ENCODE measurements at regions not wholly inside any gene's neighbourhood (a gene's known extent, or its start where the extent isn't known, plus 50 kb on each side); places are given as distances from the start of the nearest gene placed in this dataset.
"Not testable (repeated sequence)": the region's sequence is repeated elsewhere in the genome, so short reads cannot be mapped to it uniquely, and the experiment has no call there.

DNA sequence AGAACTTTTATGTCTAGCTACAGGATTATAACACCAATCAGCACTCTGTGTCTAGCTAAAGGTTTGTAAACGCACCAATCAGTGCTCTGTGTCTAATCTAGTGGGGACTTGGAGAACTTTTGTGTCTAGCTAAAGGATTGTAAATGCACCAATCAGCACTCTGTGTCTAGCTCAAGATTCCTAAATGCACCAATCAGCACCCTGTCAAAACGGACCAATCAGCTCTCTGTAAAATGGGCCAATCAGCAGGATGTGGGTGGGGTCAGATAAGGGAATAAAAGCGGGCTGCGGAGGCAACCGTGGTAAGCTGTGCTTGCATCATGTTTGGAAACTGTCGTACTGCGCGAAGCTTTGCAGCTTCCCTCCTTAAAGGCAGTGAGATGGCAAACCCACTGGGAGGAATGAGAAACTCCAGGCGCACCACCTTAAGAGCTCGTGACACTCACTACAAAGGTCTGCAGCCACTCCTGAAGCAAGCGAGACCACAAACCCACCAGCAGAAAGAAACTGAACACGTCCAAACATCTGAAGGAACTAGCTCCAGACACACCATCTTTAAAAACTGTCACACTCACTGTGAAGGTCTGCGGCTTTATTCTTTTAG lies 112.1 kb upstream of the DUSP22 start:
- not testable (repeated sequence) for DNase-seq (ENCODE audit: low read depth in 2 of 2)

DNA sequence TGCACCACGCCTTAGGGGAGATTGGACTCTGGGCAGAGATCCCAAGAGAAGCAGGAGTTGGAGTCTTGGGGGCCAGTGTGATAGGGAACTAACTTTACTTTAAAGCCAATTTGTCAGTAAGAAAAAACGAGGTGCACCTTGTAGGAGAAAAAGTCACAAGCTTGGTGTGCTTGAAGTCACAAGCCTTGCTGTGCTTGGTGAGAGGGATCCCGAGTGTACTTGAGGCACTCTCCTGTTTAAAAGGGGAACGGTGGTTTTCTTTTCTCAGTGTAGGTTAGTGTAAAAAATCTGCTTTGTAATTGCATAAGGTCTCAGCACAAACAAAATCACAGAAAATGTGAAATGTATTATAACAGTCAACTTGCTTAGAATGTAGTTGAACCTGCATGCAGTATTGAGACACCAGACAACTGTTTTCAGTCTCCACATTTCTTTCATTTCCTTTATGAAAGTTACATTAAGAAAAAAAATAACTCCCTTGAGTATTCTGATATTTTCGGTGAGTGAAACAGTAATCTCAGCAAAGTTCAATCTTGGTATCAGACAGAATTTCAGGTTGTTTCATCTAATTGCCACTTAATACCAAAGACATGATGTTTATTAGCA lies 111.1 kb upstream of the DUSP22 start:
- DNase-seq (ENCODE audit: low read depth in 2 of 2) = no peak

DNA sequence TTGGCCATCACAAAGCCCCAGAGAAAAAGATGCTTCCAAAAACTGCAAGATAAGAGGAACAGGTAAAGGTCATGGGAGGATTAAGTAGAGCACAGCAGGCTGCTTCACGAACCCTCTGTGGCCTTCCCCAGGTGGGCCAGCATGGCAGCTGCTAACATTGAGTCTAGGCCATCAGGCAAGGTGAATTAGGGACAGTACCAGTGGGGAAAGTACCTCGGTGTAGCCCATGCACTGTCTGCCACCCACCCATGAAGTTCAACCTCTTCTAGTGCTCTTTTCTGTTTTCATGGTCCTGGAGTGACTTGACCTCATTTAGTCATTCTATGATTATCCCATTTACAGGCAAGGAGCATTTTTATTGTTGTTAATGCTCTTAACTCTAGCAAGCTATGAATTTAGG lies 108.6 kb upstream of the DUSP22 start:
- no peak for DNase-seq (ENCODE audit: low read depth in 2 of 2)

DNA sequence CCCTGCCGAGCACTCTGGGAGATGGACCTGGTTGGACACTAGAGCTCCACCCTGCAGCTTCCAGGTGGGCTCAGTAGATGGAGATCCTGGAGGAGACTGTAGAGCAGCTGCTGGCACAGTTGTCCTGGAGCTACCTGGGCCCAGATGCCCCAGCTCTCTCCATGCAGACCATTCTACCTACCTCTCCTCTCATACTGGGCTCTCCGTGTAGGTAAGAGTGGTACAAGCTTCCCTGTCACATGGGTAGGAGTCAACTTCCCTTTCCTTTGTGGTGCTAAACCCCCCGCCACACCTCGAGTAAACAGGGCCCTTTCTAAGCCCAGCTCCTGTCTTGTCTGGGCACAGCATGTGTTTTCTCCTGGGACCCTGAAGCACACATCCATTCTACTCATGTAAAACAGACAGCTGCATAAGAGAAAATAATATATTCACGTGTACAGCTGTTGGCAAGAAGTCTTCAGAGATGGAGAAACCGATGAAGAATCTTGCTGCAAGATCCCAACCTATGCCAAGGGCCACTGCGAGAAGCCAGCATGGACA lies 108.1 kb upstream of the DUSP22 start:
- no peak for DNase-seq (ENCODE audit: low read depth in 2 of 2)

DNA sequence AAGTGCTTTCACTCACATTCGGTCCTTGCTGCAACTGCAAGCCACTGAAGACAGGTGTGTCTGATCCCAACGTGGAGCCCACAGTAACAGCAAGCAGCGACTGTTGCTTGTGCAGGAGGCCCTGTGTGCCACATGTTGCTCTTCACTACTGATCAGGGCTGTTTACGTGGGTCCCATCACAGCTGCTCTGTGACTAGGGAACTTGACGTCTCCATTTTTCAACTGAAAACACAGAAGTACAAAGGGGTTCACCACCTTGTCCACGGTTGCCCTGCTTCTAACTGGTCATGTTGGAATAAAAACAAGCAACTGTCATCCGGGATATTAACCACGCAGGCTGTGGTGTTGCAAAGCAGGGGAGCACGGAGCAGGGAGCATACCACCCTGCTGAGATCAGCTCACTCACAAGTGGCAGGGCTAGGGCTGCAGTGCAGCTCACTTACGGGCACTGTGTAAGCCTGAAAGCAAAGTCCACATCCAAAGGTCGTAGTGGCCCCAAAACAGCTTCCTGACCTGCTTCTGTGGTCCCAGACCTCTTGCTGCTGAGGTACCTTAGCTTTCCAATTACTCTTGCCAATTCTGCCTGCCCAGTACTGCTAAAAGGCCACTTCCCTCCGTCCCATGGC lies 105.8 kb upstream of the DUSP22 start:
- DNase-seq (ENCODE audit: low read depth in 2 of 2) = no peak

DNA sequence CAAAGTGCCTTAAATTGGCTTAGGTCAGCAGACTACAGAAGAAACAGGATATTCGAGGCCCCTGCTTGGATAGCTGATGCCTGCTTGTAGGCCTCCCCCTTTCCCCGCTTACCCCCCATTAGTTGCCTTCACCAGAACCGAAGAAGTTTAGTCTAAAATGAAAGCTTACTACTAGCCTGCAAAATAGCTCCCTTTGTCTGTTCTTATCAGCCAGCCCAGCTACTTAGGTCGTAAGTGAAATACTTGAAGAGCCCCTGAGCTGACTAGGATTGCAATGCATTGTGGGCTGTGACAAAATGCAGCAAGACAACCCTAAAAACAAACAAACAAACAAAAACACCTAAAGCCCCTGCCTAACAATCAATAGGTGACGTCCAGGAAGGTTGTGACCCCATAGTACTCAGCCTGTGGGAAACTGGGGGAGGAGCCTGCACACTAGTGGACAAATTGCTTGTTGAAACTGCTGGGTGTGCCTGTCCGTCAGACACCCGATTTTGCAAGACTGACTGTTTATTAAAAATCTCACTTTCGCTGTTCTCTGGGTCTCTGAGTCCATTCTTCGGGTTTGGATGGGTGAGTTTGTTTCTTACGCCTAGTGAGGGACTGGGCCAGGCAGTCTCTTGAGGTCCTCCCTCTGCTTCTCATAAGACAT lies 105.0 kb upstream of the DUSP22 start:
- DNase-seq (ENCODE audit: low read depth in 2 of 2) = no peak

DNA sequence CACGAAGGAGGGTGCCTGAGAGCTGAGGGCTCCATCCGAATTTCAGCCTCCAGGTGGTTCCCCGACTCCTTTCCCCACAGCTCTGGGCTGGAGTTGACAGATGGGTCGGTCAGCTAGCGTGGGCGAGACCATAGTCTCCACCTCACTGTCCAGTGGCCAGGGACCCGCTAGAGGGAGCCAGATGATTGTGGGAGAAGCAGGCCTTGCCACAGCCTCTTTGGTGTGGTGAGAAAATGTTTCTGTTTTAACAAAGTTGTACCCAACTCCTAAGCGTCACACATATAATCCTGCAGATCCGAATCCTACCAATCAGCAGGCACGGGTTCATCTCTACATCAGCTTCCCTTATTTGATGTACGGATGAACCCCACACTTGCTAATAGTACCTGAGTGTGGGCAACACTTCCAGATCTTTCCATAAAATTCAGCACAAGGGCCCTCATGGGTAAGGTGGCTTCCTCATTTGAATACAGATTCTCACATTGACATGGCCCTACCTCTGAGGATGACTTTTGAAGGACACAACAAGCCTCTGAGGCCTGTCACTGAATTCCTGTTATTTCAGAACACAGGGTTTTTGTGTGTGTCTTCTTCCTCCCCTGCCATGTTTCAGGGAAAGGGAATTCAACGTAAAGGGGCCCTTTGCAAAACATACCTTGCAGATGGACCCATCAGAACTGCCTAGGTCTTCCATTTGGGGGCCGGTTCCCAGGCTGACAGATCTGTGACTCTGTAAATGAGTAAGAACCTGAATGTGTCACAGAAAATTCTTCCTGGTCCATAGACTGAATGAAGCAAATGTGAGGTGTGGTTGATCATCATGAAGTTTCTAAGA lies 103.2 kb upstream of the DUSP22 start:
- DNase-seq (ENCODE audit: low read depth in 2 of 2) = peak; percentile 66 to 68

DNA sequence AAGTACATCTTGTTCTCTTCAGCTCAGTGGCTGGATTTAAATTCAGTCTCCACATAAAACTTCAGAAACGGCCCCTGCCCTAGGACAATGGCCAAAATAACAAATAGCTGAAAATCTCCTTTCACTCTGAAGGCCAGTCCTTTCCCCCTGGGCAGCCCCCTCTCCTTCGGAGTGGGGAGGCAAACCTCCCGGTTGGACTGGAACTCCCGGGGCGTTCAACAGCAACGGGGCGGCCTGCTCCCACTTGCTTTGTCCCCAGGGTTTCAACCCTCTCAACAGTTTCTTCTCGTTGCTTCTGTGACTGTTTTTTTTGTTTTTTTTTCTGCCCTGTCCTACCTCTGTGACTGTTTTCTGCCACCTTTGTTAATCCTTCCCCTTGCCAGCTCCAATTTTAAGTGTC lies 102.6 kb upstream of the DUSP22 start:
- DNase-seq (ENCODE audit: low read depth in 2 of 2) = no peak

DNA sequence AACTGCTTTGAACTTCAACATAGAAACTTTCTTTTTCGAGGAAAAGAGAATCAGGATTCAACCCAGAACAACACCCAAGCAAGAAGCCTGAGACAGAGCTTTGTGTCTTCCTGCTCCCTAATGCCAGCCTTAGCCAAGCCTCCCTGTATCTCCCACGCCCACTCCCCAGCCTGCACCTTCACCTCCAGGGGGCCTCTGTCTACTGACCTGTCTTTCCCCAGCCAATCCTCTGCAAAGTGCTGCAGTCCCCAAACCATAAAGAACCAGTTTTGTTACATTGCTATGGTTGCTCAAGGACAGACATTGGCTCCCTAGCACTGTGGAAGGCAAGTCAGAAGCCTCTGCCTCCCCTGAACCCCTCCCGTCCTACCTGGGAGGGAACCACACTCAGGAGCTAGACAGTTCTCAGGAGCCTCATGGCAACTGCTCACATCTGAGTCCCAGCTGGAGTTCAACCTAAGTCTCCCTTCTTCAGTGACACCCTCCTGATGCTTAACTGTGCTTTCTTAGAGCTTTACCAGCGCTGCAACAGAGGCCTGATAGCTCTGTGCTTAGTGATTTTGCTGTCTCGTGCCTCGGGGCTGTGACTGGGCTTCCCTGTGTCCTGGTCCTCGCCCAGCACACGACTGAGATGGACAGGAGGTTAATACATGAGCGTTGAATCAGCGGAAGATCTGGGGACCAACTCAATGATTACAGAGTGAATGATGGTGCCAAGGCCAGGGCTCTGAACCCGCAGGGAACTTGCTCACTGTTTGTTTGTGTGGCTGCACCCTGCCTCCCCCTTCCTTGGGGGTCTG lies 101.5 kb upstream of the DUSP22 start:
- no peak for DNase-seq (ENCODE audit: low read depth in 2 of 2)

DNA sequence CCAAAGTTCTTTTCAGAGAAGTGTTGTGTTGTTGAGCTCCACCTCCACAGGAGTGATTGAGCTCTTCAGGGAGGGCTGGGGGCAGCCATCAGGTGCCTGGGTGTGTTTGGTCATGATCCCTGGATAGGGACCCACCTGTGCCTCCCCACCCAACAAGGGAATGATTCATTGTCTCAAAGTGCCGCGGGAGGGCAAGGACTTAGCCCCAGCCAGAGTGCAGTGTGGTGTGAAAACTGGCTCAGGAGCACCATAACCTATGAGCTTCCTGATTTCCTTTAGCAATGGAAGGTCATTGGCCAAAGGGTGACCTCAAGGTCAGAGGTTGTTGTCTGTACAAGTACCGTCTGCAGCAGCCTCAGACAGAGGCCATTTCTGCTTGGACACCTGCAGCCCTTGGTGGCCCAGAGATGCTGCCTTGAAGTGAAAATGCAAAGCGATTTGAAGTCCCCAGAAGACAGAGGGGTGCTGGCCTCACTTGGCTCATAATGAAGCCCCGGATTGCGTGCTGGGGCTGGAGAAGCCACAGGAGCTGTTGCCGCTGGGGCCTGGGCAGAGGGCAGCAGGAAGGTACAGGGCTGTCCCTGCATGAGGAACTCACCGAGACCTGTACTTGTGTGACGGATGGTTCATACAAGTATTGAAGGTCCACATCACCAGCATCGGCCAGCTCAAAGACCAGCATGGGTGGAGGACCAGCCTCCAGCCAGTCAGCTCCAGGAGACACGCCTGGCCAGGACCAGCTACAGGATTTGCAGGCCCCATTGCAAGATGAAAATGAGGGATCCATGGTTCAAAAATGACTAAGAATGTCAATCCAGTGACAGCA lies 100.6 kb upstream of the DUSP22 start:
- DNase-seq (ENCODE audit: low read depth in 2 of 2) = no peak

DNA sequence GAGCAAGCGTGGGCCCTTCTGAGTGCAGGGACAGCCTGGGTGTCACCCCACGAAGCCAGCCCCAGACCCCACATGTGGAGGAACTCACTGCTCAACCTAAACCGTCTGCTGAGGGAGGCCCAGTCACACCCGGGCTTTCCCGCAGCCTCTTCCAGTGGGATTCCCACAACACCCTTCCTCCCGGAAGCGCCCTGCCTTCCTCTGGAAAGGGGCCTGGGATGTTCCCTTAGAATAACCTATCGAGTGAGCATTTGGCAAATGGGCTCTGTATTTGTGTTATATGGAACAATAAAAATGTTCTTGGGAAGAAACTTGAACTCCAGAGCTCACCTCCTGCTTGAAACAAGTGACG lies 100.0 kb upstream of the DUSP22 start:
- no peak for DNase-seq (ENCODE audit: low read depth in 2 of 2)

DNA sequence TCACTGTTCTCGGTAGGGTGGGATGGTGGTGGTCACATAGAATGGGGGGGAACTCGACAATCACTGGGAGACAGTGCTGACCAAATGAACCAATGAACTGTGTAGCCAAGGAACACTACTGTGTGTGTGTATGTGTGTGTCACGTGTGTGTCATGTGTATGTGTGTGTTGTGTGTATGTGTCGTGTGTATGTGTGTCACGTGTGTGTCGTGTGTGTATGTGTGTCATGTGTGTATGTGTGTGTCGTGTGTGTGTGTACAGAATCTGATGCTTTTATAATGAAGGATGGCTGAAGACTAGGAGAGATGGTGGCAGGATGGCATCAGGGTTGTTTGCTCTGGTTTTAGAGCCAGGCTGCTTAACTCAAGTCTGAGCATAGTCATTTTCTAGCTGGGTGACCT lies 99.1 kb upstream of the DUSP22 start:
- DNase-seq (ENCODE audit: low read depth in 2 of 2) = no peak

DNA sequence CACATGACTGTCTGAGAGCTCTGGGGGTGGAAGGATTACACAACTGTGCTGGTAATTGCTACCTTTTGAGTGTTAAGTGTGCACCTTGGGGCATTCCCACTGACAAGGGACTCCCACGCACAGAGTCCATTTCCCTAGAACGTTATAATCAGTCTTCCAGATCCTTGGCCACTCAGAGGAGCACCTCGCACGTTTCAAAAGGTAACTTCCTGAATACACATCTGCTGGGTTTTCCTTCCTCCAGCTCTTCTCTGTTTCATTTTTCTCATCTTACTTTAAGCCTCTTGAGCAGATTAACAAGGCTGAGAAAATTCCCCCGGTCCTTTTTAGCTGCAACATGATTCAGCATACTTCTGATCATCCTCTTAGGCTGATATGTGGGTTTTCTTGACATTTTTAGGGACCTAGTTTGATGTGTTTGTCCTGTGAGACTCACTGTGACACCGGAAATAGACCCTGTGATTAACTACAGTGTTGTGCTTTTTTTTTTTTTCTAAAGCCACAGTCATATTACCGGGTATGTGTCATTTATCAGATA lies 98.4 kb upstream of the DUSP22 start:
- DNase-seq (ENCODE audit: low read depth in 2 of 2) = no peak

DNA sequence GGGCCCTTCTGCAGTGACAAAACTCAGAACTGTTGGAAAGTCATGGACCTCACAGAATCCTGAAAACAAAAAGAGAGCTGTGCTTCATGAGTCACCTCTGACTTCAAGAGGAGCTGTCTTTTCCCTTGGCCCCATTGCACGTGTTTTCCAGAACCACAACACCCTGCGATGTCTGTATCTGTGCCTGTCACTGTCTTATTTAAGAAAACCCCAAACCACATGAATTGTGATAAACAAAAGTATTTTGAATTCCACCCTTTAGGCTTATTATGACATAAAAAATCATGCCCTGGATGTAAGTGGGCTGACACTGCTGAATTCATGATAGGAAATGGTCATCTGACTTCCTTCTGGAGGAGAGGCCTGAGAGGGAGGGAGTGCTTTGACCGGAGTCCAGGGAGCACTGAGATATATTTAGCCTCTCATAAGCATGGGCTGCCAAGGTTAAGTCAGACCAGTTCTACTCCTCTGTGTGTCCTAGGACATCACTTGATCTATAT lies 96.4 kb upstream of the DUSP22 start:
- peak in 1 of 2 donors; percentile 43 for DNase-seq (ENCODE audit: low read depth in 2 of 2)

DNA sequence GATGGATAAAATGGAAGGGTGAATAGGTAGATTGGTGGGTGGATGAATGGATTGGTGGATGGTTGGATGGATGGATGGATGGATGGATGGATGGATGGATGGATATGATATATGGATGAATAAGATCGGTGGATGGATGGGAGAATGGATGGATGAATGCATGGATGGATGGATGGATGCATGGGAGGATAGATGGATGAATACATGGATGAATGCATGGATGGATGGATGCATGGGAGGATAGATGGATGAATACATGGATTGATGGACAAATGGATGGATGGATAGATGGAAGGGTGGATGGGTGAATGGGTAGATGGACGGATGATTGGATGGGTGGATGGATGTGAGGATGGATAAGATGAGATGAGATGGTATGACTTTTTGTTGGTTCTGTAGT lies 95.7 kb upstream of the DUSP22 start:
- DNase-seq (ENCODE audit: low read depth in 2 of 2) = no peak

DNA sequence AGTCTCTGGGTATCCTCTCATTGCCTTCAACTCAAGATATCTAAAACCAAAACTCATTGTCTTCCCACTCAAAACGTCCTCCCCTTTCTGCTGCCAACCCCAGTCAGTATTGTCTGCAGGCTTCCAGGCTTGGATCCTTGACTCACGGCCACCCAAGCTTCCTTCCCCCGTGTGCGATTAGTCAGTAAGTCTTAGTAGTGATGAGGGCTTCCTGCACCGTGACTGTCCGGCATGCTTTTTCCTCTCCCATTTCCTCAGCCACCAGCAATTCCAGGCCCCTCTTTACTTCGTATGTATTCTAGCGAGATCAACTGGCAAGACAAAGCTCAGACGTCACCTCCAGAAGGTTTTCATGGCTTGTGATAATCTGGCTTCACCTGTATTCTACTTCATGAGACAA lies 88.6 kb upstream of the DUSP22 start:
- DNase-seq (ENCODE audit: low read depth in 2 of 2) = no peak

DNA sequence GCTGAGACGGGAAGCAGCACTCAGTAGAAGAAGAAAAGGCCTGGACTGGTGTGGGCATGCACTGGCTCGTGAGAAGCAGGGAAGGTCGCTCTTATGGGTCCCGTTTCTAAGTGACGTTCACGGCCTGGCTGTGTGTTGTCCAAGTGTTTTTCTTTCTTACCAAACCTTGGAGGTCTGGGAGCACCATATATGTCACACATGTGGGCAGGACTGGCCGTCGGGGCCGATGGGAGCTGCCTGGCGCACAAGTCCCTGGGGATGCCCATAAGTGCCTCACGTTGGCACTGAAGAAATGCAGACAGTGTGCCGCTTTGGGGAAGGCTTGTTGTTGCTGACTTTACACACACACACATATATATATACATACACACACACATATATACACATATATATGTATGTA lies 86.0 kb upstream of the DUSP22 start:
- no peak for DNase-seq (ENCODE audit: low read depth in 2 of 2)

DNA sequence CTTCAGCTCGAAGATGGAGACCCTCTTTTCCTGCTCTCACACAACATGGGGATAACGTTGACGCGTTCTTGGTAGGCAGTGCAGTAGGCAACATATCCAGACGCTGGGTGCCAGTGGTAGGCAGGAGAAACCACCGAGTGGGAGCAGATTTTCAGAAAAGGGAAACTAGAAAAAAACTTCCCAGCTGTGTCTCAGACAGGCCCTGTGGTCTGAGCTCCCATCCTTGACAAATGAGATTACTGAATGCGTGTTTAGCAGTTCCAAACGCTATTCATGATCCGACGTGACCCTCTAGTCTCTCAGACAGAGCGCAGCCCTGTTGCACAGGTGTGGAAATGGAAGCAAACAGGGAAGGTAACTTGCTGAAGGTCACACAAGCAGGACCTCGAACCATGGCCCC lies 83.9 kb upstream of the DUSP22 start:
- DNase-seq (ENCODE audit: low read depth in 2 of 2) = no peak

DNA sequence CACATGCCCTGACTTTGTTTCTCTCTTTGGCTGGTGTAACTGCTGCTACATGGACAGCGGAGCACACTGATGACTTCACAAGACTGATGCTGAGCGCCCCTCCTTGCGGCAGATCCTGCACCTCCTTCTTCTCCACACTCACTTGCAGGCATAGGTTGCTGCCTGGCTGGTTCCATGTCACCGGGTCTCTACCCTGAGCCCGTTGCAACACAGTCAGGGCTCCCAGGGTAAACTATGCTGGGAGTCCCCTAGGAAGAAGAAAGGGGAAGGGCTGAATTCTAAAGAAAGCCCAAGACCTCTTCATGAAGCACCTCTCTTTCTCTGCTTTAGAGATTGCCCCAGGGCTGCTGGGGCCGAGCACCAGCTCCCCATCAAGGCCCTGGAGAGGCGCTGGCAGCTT lies 83.3 kb upstream of the DUSP22 start:
- no peak for DNase-seq (ENCODE audit: low read depth in 2 of 2)

Measured in activated CD4-positive, alpha-beta T cell treated with anti-CD3 and anti-CD28 coated beads for 24 hours (primary cell).